HuH-7 (cell line): ENCODE measurements at regions not wholly inside any gene's neighbourhood (a gene's known extent, or its start where the extent isn't known, plus 50 kb on each side); places are given as distances from the start of the nearest gene placed in this dataset.
"Not testable (repeated sequence)": the region's sequence is repeated elsewhere in the genome, so short reads cannot be mapped to it uniquely, and the experiment has no call there.

Experiments
- DNase-seq: peaks from one replicate; pipeline ENCODE4 v3.0.0; 2011; ENCODE audit warnings: low spot score

- DNase-seq: no peak
These were observed 2765.1 kb upstream of the PCDH20 start for GRCh38 chr13:64180756-64181155.

- no peak for DNase-seq
These were observed 2750.2 kb upstream of the PCDH20 start for GRCh38 chr13:64165826-64166225.

GRCh38 chr13:64164435-64164834 lies 2748.8 kb upstream of the PCDH20 start:
- no peak for DNase-seq

- no peak for DNase-seq
These were observed 2744.8 kb upstream of the PCDH20 start for GRCh38 chr13:64160479-64160878.

GRCh38 chr13:64158908-64159307 lies 2743.3 kb upstream of the PCDH20 start:
- no peak for DNase-seq

GRCh38 chr13:64154514-64154913 lies 2738.9 kb upstream of the PCDH20 start:
- no peak for DNase-seq

GRCh38 chr13:64130600-64130999 lies 2715.0 kb upstream of the PCDH20 start:
- DNase-seq: no peak

GRCh38 chr13:64130171-64130570 lies 2714.5 kb upstream of the PCDH20 start:
- DNase-seq: no peak

- no peak for DNase-seq
These were observed 2712.2 kb upstream of the PCDH20 start for GRCh38 chr13:64127856-64128255.

- no peak for DNase-seq
These were observed 2711.5 kb upstream of the PCDH20 start for GRCh38 chr13:64127192-64127591.

GRCh38 chr13:64121023-64121709 lies 2705.5 kb upstream of the PCDH20 start:
- DNase-seq: not testable (repeated sequence)

- no peak for DNase-seq
These were observed 2684.3 kb upstream of the PCDH20 start for GRCh38 chr13:64099994-64100393.

GRCh38 chr13:64090311-64090710 lies 2674.7 kb upstream of the PCDH20 start:
- DNase-seq: no peak

- no peak for DNase-seq
These were observed 2672.8 kb upstream of the PCDH20 start for GRCh38 chr13:64088491-64088890.

GRCh38 chr13:64087624-64088023 lies 2672.0 kb upstream of the PCDH20 start:
- DNase-seq: no peak

GRCh38 chr13:64083811-64084210 lies 2668.2 kb upstream of the PCDH20 start:
- no peak for DNase-seq

- DNase-seq: no peak
These were observed 2667.7 kb upstream of the PCDH20 start for GRCh38 chr13:64083396-64083795.

- DNase-seq: peak; percentile 26
These were observed 2662.9 kb upstream of the PCDH20 start for GRCh38 chr13:64078480-64078936.

GRCh38 chr13:64078025-64078424 lies 2662.4 kb upstream of the PCDH20 start:
- DNase-seq: peak; percentile 62

- not testable (repeated sequence) for DNase-seq
These were observed 2661.6 kb upstream of the PCDH20 start for GRCh38 chr13:64077132-64077835.

GRCh38 chr13:64075543-64076271 lies 2660.1 kb upstream of the PCDH20 start:
- DNase-seq: peak; percentile 46

GRCh38 chr13:64074971-64075474 lies 2659.4 kb upstream of the PCDH20 start:
- no peak for DNase-seq

- DNase-seq: no peak
These were observed 2657.6 kb upstream of the PCDH20 start for GRCh38 chr13:64073203-64073602.
